Kidney epithelial cell (primary cell): ENCODE measurements at regions not wholly inside any gene's neighbourhood (a gene's known extent, or its start where the extent isn't known, plus 50 kb on each side); places are given as distances from the start of the nearest gene placed in this dataset.

ENCODE experiments used
- DNase-seq: peaks from one replicate; pipeline ENCODE4 v3.0.0-alpha.2; 2010; ENCODE audit warnings: low read depth
- H3K27me3 ChIP-seq: 2 replicates; pipeline ENCODE4 v1.6.0; 2011; ENCODE audit warnings: low read length; ENCODE audit not compliant: control insufficient read depth, insufficient read depth
- H3K36me3 ChIP-seq: 2 replicates; pipeline ENCODE4 v1.5.1; 2011; ENCODE audit warnings: low read length; ENCODE audit not compliant: control insufficient read depth, insufficient read depth
- H3K4me3 ChIP-seq: 2 replicates; pipeline ENCODE4 v1.5.1; 2011; ENCODE audit warnings: low read depth, mild to moderate bottlenecking, control low read depth, low read length
- CTCF ChIP-seq: IDR thresholded peaks from 2 replicates; pipeline ENCODE4 v1.5.1; 2011; ENCODE audit warnings: mild to moderate bottlenecking, moderate library complexity, low read length, control low read depth, inconsistent platforms; ENCODE audit not compliant: insufficient read depth, poor library complexity, severe bottlenecking

- Histone ChIP-seq H3K36me3 (no peaks in the 10 kb centered on the region), H3K4me3 (no peak overlapping the region), H3K27me3 (no peaks in the 10 kb centered on the region)
- TF ChIP-seq CTCF, result no peak
- DNase-seq, result no peak
Observed at GRCh38 chr9:18122171-18122570, 351.8 kb upstream of the ADAMTSL1 start.

- Histone ChIP-seq H3K27me3 (no peaks in the 10 kb centered on the region), H3K36me3 (no peaks in the 10 kb centered on the region), H3K4me3 (no peak overlapping the region)
- DNase-seq, result no peak
- no peak for TF ChIP-seq CTCF
Observed at GRCh38 chr9:18124760-18125159, 349.2 kb upstream of the ADAMTSL1 start.

GRCh38 chr9:18126831-18127498, 347.0 kb upstream of the ADAMTSL1 start:
- H3K36me3 ChIP-seq, result no peaks in the 10 kb centered on the region
- no peak overlapping the region for H3K4me3 ChIP-seq
- DNase-seq, result no peak
- TF ChIP-seq CTCF, result no peak
- H3K27me3 ChIP-seq, result no peaks in the 10 kb centered on the region

GRCh38 chr9:18127499-18127875, 346.5 kb upstream of the ADAMTSL1 start:
- TF ChIP-seq CTCF, result no peak
- Histone ChIP-seq H3K36me3 (no peaks in the 10 kb centered on the region), H3K4me3 (no peak overlapping the region), H3K27me3 (no peaks in the 10 kb centered on the region)
- DNase-seq, result no peak

- Histone ChIP-seq H3K4me3 (no peak overlapping the region), H3K36me3 (no peaks in the 10 kb centered on the region), H3K27me3 (no peaks in the 10 kb centered on the region)
- no peak for DNase-seq
- no peak for TF ChIP-seq CTCF
Observed at GRCh38 chr9:18129809-18130334, 344.1 kb upstream of the ADAMTSL1 start.
